Tibial nerve (tissue), 4 donors: ENCODE measurements at regions not wholly inside any gene's neighbourhood (a gene's known extent, or its start where the extent isn't known, plus 50 kb on each side); places are given as distances from the start of the nearest gene placed in this dataset.
A peak's percentile ranks its signal among the peaks of the same experiment; 100 is the strongest.
"Not testable (repeated sequence)": the region's sequence is repeated elsewhere in the genome, so short reads cannot be mapped to it uniquely, and the experiment has no call there.

Source experiments
- DNase-seq, 2 donors: peaks; one replicate each; pipeline ENCODE4 v3.0.0-alpha.2; 2019; ENCODE audit warnings: low spot score in 2 of 2
- H3K27ac ChIP-seq, 4 donors: fragments of 200-600 bp; sonication (generic) in 3 of 4; one replicate each; pipeline ENCODE4 v1.5.1; 2017 to 2019; ENCODE audit warnings: mild to moderate bottlenecking in 1 of 4
- H3K27me3 ChIP-seq, 2 donors: fragments of 200-600 bp; sonication (generic) in 1 of 2; one replicate each; pipeline versions ENCODE4 v1.5.1 to v1.6.0; 2017 to 2019
- H3K36me3 ChIP-seq, 3 donors: fragments of 200-600 bp; sonication (generic); one replicate each; pipeline ENCODE4 v1.5.1; 2018 to 2019
- H3K4me1 ChIP-seq, 4 donors: fragments of 200-600 bp; sonication (generic) in 3 of 4; one replicate each; pipeline ENCODE4 v1.5.1; 2017 to 2019
- H3K4me3 ChIP-seq, 4 donors: fragments of 200-600 bp; sonication (generic) in 3 of 4; one replicate each; pipeline ENCODE4 v1.5.1; 2017 to 2019; ENCODE audit warnings: mild to moderate bottlenecking in 1 of 4, moderate library complexity in 1 of 4
- H3K9me3 ChIP-seq, 4 donors: fragments of 200-600 bp; sonication (generic) in 3 of 4; one replicate each; pipeline ENCODE4 v1.5.1; 2017 to 2019
- CTCF ChIP-seq, 5 experiments: fragments of 200-600 bp in 3 of 5; fragments of 450-650 bp in 2 of 5; sonication (generic) in 3 of 5; IDR thresholded peaks; one replicate each; pipeline ENCODE4 v1.5.1; 2016 to 2019; ENCODE audit warnings: antibody characterized with exemption in 5 of 5, mild to moderate bottlenecking in 3 of 5, moderate library complexity in 2 of 5
- EP300 ChIP-seq, 2 donors: sonication (generic); formaldehyde crosslinking; IDR thresholded peaks; one replicate each; pipeline ENCODE4 v1.6.1; 2017; ENCODE audit warnings: antibody characterized with exemption in 2 of 2, mild to moderate bottlenecking in 1 of 2
- POLR2A ChIP-seq, 2 donors: fragments of 450-650 bp; IDR thresholded peaks; one replicate each; pipeline ENCODE4 v1.6.1; 2017; ENCODE audit warnings: antibody characterized with exemption in 2 of 2, mild to moderate bottlenecking in 2 of 2, moderate library complexity in 2 of 2
- WGBS, 2 donors: methylation state at CpG; one replicate each; pipeline ENCODE4 v1.1.5; 2018; 5-methylcytosine and 5-hydroxymethylcytosine counted together

- Histone ChIP-seq H3K4me1 (no peaks in the 10 kb centered on the region), H3K27ac (no peak overlapping the region), H3K9me3 (no peaks in the 10 kb centered on the region), H3K36me3 (no peaks in the 10 kb centered on the region), H3K4me3 (no peak overlapping the region), H3K27me3 (no peaks in the 10 kb centered on the region)
- 64 to 66% methylated on average over 4 of the region's 4 CpGs for WGBS, 2 donors
- TF ChIP-seq CTCF (IDR thresholded peaks at IDR 0.05) = no peak
- TF ChIP-seq POLR2A (IDR thresholded peaks at IDR 0.05) = no peak
- TF ChIP-seq EP300 (IDR thresholded peaks at IDR 0.05) = no peak
- no peak for DNase-seq
Observed at GRCh38 chr21:24545807-24546361, 1061.4 kb downstream of the MRPL39 start.

GRCh38 chr21:24514081-24514733 is 1093.1 kb downstream of the MRPL39 start:
- H3K27me3 ChIP-seq = no peaks in the 10 kb centered on the region
- no peaks in the 10 kb centered on the region for H3K36me3 ChIP-seq
- DNase-seq = no peak
- no peaks in the 10 kb centered on the region for H3K9me3 ChIP-seq
- H3K27ac ChIP-seq = no peak overlapping the region
- peaks cover 0 to 4% (median 0%) of the 10 kb centered on the region in 4 donors for H3K4me1 ChIP-seq
- TF ChIP-seq POLR2A (IDR thresholded peaks at IDR 0.05) = no peak
- no peak for TF ChIP-seq EP300 (IDR thresholded peaks at IDR 0.05)
- TF ChIP-seq CTCF (IDR thresholded peaks at IDR 0.05) = peak in 3 of 5 experiments; percentile 13 to 53 (median 36)
- no peak overlapping the region for H3K4me3 ChIP-seq
- 28% methylated on average over 6 of the region's 6 CpGs for WGBS, 2 donors

- 85 to 96% methylated on average over 1 of the region's 1 CpG for WGBS, 2 donors
- DNase-seq = no peak
- Histone ChIP-seq H3K9me3 (peaks cover 0 to 10% (median 0%) of the 10 kb centered on the region in 4 donors), H3K27me3 (no peaks in the 10 kb centered on the region), H3K36me3 (no peaks in the 10 kb centered on the region), H3K4me1 (peaks cover 0 to 3% (median 0%) of the 10 kb centered on the region in 4 donors), H3K27ac (no peak overlapping the region), H3K4me3 (no peak overlapping the region)
- TF ChIP-seq POLR2A (IDR thresholded peaks at IDR 0.05) (no peak), EP300 (IDR thresholded peaks at IDR 0.05) (no peak), CTCF (IDR thresholded peaks at IDR 0.05) (no peak)
Observed at GRCh38 chr21:24509131-24509530, 1098.2 kb downstream of the MRPL39 start.

DNA sequence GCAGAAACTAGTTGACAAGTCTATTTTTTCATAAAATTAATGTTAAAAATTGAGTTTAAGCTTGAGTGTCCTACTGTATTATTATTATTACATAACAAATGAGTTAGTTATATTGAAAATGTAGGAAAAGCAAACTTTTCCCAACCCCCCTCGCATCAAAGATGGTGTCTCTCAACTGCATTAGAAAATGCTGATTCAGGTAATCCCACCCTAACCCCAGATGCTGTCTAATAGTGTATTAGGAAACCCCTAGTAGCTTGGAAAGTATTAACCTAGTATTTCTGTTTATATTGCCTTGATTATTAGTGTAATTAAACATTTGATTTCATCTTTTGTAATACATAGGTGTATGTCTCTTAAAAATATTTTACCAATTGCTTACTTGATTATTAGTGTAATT is 1120.3 kb downstream of the MRPL39 start:
- no peak for TF ChIP-seq POLR2A (IDR thresholded peaks at IDR 0.05)
- no peak for TF ChIP-seq CTCF (IDR thresholded peaks at IDR 0.05)
- TF ChIP-seq EP300 (IDR thresholded peaks at IDR 0.05) = no peak
- 83 to 86% methylated on average over 1 of the region's 1 CpG for WGBS, 2 donors
- no peaks in the 10 kb centered on the region for H3K4me1 ChIP-seq

DNA sequence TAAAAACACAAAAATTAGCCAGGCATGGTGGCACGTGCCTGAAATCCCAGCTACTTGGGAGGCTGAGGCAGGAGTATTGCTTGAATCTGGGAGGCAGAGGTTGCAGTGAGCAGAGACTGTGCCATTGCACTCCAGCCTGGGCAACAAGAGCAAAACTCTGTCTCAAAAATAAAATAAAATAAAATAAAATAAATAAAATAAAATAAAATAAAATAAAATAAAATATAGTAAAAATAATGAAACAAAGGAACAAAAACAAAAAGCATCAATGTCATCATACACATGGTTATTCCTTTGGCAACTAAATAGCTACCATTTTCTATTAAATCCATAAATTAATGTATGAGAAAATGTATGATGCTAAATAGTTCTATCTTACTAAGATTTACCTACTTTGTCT is 1123.9 kb downstream of the MRPL39 start:
- not testable (repeated sequence) for H3K9me3 ChIP-seq, H3K36me3 ChIP-seq, H3K4me3 ChIP-seq, H3K27ac ChIP-seq, DNase-seq, H3K4me1 ChIP-seq, H3K27me3 ChIP-seq
- WGBS, 2 donors = 92 to 100% methylated on average over 1 of the region's 1 CpG

More for the DNA sequence above, 1120.3 kb downstream of the MRPL39 start:
- no peak for DNase-seq
- Histone ChIP-seq H3K4me3 (no peak overlapping the region), H3K27me3 (no peaks in the 10 kb centered on the region), H3K36me3 (no peaks in the 10 kb centered on the region), H3K9me3 (no peaks in the 10 kb centered on the region), H3K27ac (no peak overlapping the region)
